H9 (cell line): ENCODE measurements at regions not wholly inside any gene's neighbourhood (a gene's known extent, or its start where the extent isn't known, plus 50 kb on each side); places are given as distances from the start of the nearest gene placed in this dataset.

Experiments
- DNase-seq: peaks from one replicate; pipeline ENCODE4 v3.0.0-alpha.2; 2017
- H2AFZ ChIP-seq: one replicate; pipeline ENCODE4 v1.6.1; 2013; ENCODE audit warnings: mild to moderate bottlenecking, low read length, control low read depth, moderate library complexity
- H2AK5ac ChIP-seq: 2 replicates; pipeline ENCODE4 v1.6.1; 2013; ENCODE audit warnings: low read length, control low read depth, mixed read lengths; ENCODE audit not compliant: insufficient read length
- H2BK120ac ChIP-seq: one replicate; pipeline ENCODE4 v1.6.1; 2013; ENCODE audit warnings: low read depth, mild to moderate bottlenecking, low read length, control low read depth, inconsistent platforms; ENCODE audit not compliant: poor library complexity, severe bottlenecking
- H2BK12ac ChIP-seq: 2 replicates; pipeline ENCODE4 v1.6.1; 2013; ENCODE audit warnings: low read length, control low read depth, mixed read lengths, low read depth; ENCODE audit not compliant: insufficient read length
- H2BK15ac ChIP-seq: 2 replicates; pipeline ENCODE4 v1.6.1; 2013; ENCODE audit warnings: low read depth, low read length, control low read depth
- H2BK20ac ChIP-seq: one replicate; pipeline ENCODE4 v1.6.1; 2013; ENCODE audit warnings: low read depth, mild to moderate bottlenecking, low read length, control low read depth, inconsistent platforms; ENCODE audit not compliant: poor library complexity, severe bottlenecking
- H2BK5ac ChIP-seq: 2 replicates; pipeline ENCODE4 v1.6.1; 2013; ENCODE audit warnings: low read length, control low read depth, mixed read lengths; ENCODE audit not compliant: insufficient read length
- H3K14ac ChIP-seq: 2 replicates; pipeline ENCODE4 v1.6.1; 2013; ENCODE audit warnings: low read length, control low read depth; ENCODE audit not compliant: insufficient read depth
- H3K18ac ChIP-seq: 2 replicates; pipeline ENCODE4 v1.6.1; 2013; ENCODE audit warnings: low read depth, mild to moderate bottlenecking, mixed read lengths, low read length, control low read depth; ENCODE audit not compliant: insufficient read length
- H3K23ac ChIP-seq: 2 replicates; pipeline ENCODE4 v1.6.1; 2013; ENCODE audit warnings: low read length, control low read depth, mixed read lengths, low read depth; ENCODE audit not compliant: insufficient read length
- H3K23me2 ChIP-seq: 2 replicates; pipeline ENCODE4 v1.6.1; 2013; ENCODE audit warnings: low read depth, mild to moderate bottlenecking, mixed read lengths, low read length, control low read depth; ENCODE audit not compliant: insufficient read length, poor library complexity, severe bottlenecking
- H3K27ac ChIP-seq: 2 replicates; pipeline ENCODE4 v1.5.1; 2013; ENCODE audit warnings: low read length, control low read depth, mixed read lengths, low read depth; ENCODE audit not compliant: insufficient read length
- H3K27me3 ChIP-seq: 2 replicates; pipeline ENCODE4 v1.6.1; 2013; ENCODE audit warnings: low read length, control low read depth, inconsistent platforms; ENCODE audit not compliant: insufficient read depth
- H3K4ac ChIP-seq: 2 replicates; pipeline ENCODE4 v1.6.1; 2013; ENCODE audit warnings: low read depth, mild to moderate bottlenecking, control low read depth, inconsistent platforms, low read length, moderate library complexity
- H3K4me1 ChIP-seq: 2 replicates; pipeline ENCODE4 v1.6.1; 2013; ENCODE audit warnings: low read length, control low read depth, inconsistent platforms; ENCODE audit not compliant: insufficient read depth
- H3K4me2 ChIP-seq: 2 replicates; pipeline ENCODE4 v1.6.1; 2013; ENCODE audit warnings: low read length, control low read depth, mixed read lengths; ENCODE audit not compliant: insufficient read length, insufficient read depth
- H3K56ac ChIP-seq: 2 replicates; pipeline ENCODE4 v1.6.1; 2013; ENCODE audit warnings: low read depth, mild to moderate bottlenecking, mixed read lengths, low read length, control low read depth; ENCODE audit not compliant: insufficient read length
- H3K79me1 ChIP-seq: 2 replicates; pipeline ENCODE4 v1.6.1; 2013; ENCODE audit warnings: low read depth, mild to moderate bottlenecking, moderate library complexity, low read length, control low read depth, inconsistent platforms; ENCODE audit not compliant: insufficient read depth, poor library complexity, severe bottlenecking
- H3K79me2 ChIP-seq: 2 replicates; pipeline ENCODE4 v1.6.1; 2013; ENCODE audit warnings: low read length, control low read depth, inconsistent platforms; ENCODE audit not compliant: insufficient read depth
- H3K9ac ChIP-seq: 2 replicates; pipeline ENCODE4 v1.6.1; 2013; ENCODE audit warnings: low read length, control low read depth, mixed read lengths; ENCODE audit not compliant: insufficient read length; ENCODE audit errors: extremely low read depth
- H3K9me3 ChIP-seq: one replicate; pipeline ENCODE4 v1.6.1; 2013; ENCODE audit warnings: low read depth, low read length, inconsistent platforms; ENCODE audit not compliant: control insufficient read depth
- H3T11ph ChIP-seq: one replicate; pipeline ENCODE4 v1.6.1; 2013; ENCODE audit warnings: mild to moderate bottlenecking, low read length, control low read depth, inconsistent platforms
- H4K20me1 ChIP-seq: one replicate; pipeline ENCODE4 v1.6.1; 2013; ENCODE audit not compliant: control insufficient read depth, insufficient read length, insufficient read depth
- H4K5ac ChIP-seq: 2 replicates; pipeline ENCODE4 v1.6.1; 2013; ENCODE audit warnings: low read depth, mild to moderate bottlenecking, mixed read lengths, low read length, control low read depth; ENCODE audit not compliant: insufficient read length
- H4K8ac ChIP-seq: replicated peaks from 2 replicates; pipeline ENCODE4 v1.6.1; 2013; ENCODE audit warnings: low read length, control low read depth, mixed read lengths, low read depth; ENCODE audit not compliant: insufficient read length
- H4K91ac ChIP-seq: 2 replicates; pipeline ENCODE4 v1.6.1; 2013; ENCODE audit warnings: low read depth, mild to moderate bottlenecking, moderate library complexity, mixed read lengths, low read length, control low read depth; ENCODE audit not compliant: insufficient read length
- H3K27ac Mint-ChIP-seq, 3 experiments: 2 replicates in 2 of 3; 3 replicates in 1 of 3; pipeline ENCODE4 v1.8.0; 2020 to 2021; ENCODE audit warnings: mixed read lengths in 3 of 3, mild to moderate bottlenecking in 1 of 3, moderate library complexity in 1 of 3
- H3K27me3 Mint-ChIP-seq: 2 replicates; pipeline ENCODE4 v1.8.0; 2021; ENCODE audit warnings: low read depth, mild to moderate bottlenecking, moderate library complexity, mixed read lengths
- H3K36me3 Mint-ChIP-seq, 3 experiments: 2 replicates in 2 of 3; 3 replicates in 1 of 3; pipeline ENCODE4 v1.8.0; 2020 to 2021; ENCODE audit warnings: low read depth in 3 of 3, mixed read lengths in 3 of 3; ENCODE audit not compliant: insufficient read depth in 1 of 3
- H3K4me1 Mint-ChIP-seq, 2 experiments: 2 replicates each; pipeline ENCODE4 v1.8.0; 2020; ENCODE audit warnings: mixed read lengths in 2 of 2
- H3K4me3 Mint-ChIP-seq, 2 experiments: 2 replicates in 1 of 2; 3 replicates in 1 of 2; pipeline ENCODE4 v1.8.0; 2020 to 2021; ENCODE audit warnings: mild to moderate bottlenecking in 2 of 2, mixed read lengths in 2 of 2, moderate library complexity in 1 of 2
- H3K9me3 Mint-ChIP-seq, 2 experiments: 2 replicates in 1 of 2; 3 replicates in 1 of 2; pipeline ENCODE4 v1.8.0; 2020; ENCODE audit warnings: mild to moderate bottlenecking in 2 of 2, mixed read lengths in 2 of 2, moderate library complexity in 1 of 2
- WGBS: extraction: QIAGEN DNeasy Blood & Tissue Kit; methylation state at CpG from one replicate; pipeline ENCODE4 v1.1.7; 2013; ENCODE audit warnings: missing lambda C conversion rate, low lambda C conversion rate, mixed read lengths; ENCODE audit not compliant: insufficient read length; ENCODE audit errors: extremely low coverage; 5-methylcytosine and 5-hydroxymethylcytosine counted together
- TF ChIP-seq, protein P1 (sequence below): fragments of 200-600 bp; sonication (generic); conservative IDR thresholded peaks from 3 replicates; pipeline ENCODE4 v1.8.0; 2021; ENCODE audit warnings: antibody characterized with exemption, mild to moderate bottlenecking

DNA sequence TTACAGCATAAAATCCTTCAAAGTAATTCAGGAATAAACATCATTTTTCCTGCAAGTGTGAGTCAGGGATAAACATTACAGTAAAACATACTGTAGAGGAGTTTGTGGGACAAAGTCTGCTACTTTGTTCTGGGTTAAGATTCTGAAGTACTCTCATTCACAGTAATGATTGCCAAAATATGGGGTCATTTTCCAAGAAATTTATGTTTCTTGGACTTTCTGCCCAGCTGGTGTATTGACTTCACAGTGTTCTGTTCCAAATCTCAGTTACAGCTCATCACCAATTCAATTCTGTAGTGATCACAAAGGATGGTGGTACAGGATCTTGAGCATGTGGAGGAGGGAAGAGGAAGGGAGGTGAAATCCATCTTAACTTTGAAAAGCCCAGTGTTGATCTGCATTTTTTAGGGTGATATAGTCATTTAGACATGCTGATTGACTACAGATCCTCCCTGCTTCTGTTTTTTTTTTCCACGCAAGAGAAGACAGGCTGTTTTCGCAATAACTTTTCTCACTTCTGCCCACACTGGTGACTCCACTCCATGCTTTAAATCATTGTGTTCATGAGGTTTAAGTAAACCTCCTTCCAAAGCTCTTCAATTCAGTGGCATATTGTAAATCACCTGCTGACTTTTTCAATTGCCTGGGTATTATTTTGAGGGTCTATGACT, 60.4 kb upstream of the C1orf53 start:
- no peak overlapping the region for H3K14ac ChIP-seq
- no peak overlapping the region for H2AFZ ChIP-seq
- no peaks in the 10 kb centered on the region for H3K27me3 Mint-ChIP-seq
- WGBS: no CpG with 5 or more reads among the region's 2 CpGs
- no peak overlapping the region for H3K56ac ChIP-seq
- H3K4me1 Mint-ChIP-seq: peaks cover 17 to 18% of the 10 kb centered on the region in 2 experiments
- no peaks in the 10 kb centered on the region for H3K9me3 Mint-ChIP-seq
- H3K23me2 ChIP-seq: no peaks in the 10 kb centered on the region
- no peaks in the 10 kb centered on the region for H3K9me3 ChIP-seq
- H2BK20ac ChIP-seq: no peak overlapping the region
- H3K9ac ChIP-seq: no peak overlapping the region
- no peak overlapping the region for H3K27ac Mint-ChIP-seq
- H3K4me1 ChIP-seq: peaks cover 4% of the 10 kb centered on the region; the same call in 1 of the 2 replicates
- H4K91ac ChIP-seq: no peak overlapping the region
- no peak for DNase-seq
- H3K79me2 ChIP-seq: no peaks in the 10 kb centered on the region
- H3K36me3 Mint-ChIP-seq: no peaks in the 10 kb centered on the region; a peak in 1 of 7 replicates
- H4K5ac ChIP-seq: no peak overlapping the region
- H3K18ac ChIP-seq: no peak overlapping the region
- H3K4me2 ChIP-seq: no peak overlapping the region
- no peak overlapping the region for H2BK120ac ChIP-seq
- H3K23ac ChIP-seq: no peak overlapping the region
- no peak overlapping the region for H2BK5ac ChIP-seq
- H3K27me3 ChIP-seq: no peaks in the 10 kb centered on the region
- no peaks in the 10 kb centered on the region for H3K79me1 ChIP-seq
- no peaks in the 10 kb centered on the region for H4K20me1 ChIP-seq
- H3K4ac ChIP-seq: no peak overlapping the region
- H3K4me3 Mint-ChIP-seq: no peak overlapping the region
- no peak overlapping the region for H4K8ac ChIP-seq
- H2BK15ac ChIP-seq: no peak overlapping the region
- TF ChIP-seq, protein P1, sequence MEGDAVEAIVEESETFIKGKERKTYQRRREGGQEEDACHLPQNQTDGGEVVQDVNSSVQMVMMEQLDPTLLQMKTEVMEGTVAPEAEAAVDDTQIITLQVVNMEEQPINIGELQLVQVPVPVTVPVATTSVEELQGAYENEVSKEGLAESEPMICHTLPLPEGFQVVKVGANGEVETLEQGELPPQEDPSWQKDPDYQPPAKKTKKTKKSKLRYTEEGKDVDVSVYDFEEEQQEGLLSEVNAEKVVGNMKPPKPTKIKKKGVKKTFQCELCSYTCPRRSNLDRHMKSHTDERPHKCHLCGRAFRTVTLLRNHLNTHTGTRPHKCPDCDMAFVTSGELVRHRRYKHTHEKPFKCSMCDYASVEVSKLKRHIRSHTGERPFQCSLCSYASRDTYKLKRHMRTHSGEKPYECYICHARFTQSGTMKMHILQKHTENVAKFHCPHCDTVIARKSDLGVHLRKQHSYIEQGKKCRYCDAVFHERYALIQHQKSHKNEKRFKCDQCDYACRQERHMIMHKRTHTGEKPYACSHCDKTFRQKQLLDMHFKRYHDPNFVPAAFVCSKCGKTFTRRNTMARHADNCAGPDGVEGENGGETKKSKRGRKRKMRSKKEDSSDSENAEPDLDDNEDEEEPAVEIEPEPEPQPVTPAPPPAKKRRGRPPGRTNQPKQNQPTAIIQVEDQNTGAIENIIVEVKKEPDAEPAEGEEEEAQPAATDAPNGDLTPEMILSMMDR: no peak
- no peak overlapping the region for H3T11ph ChIP-seq
- H2BK12ac ChIP-seq: no peak overlapping the region
- H2AK5ac ChIP-seq: no peak overlapping the region
- H3K27ac ChIP-seq: no peak overlapping the region
